Esophagus muscularis mucosa (tissue), 4 donors: ENCODE measurements at regions not wholly inside any gene's neighbourhood (a gene's known extent, or its start where the extent isn't known, plus 50 kb on each side); places are given as distances from the start of the nearest gene placed in this dataset.

Experiments used
- DNase-seq: peaks from one replicate; pipeline ENCODE4 v3.0.0-alpha.2; 2017; ENCODE audit errors: extremely low spot score
- H3K27ac ChIP-seq, 4 donors: fragments of 200-600 bp; sonication (generic); replicated peaks in 1 of 4; 1 replicate in 3 of 4; 2 replicates in 1 of 4; pipeline ENCODE4 v1.5.1; 2016 to 2019; ENCODE audit warnings: mild to moderate bottlenecking in 1 of 4
- H3K27me3 ChIP-seq, 4 donors: fragments of 200-600 bp; sonication (generic); one replicate each; pipeline versions ENCODE4 v1.5.1 to v1.6.0; 2016 to 2019
- H3K36me3 ChIP-seq, 4 donors: fragments of 200-600 bp; sonication (generic); one replicate each; pipeline ENCODE4 v1.5.1; 2016 to 2019
- H3K4me1 ChIP-seq, 4 donors: fragments of 200-600 bp; sonication (generic); one replicate each; pipeline ENCODE4 v1.5.1; 2016 to 2019
- H3K4me3 ChIP-seq, 4 donors: fragments of 200-600 bp; sonication (generic); 1 replicate in 2 of 4; 2 replicates in 2 of 4; pipeline ENCODE4 v1.5.1; 2016 to 2019; ENCODE audit warnings: mild to moderate bottlenecking in 4 of 4, moderate library complexity in 1 of 4
- H3K9me3 ChIP-seq, 4 donors: fragments of 200-600 bp; sonication (generic); 1 replicate in 3 of 4; 2 replicates in 1 of 4; pipeline ENCODE4 v1.5.1; 2016 to 2019
- EP300 ChIP-seq: sonication (generic); formaldehyde crosslinking; IDR thresholded peaks from one replicate; pipeline ENCODE4 v1.6.1; 2017; ENCODE audit warnings: antibody characterized with exemption
- POLR2A ChIP-seq: fragments of 450-650 bp; IDR thresholded peaks from one replicate; pipeline ENCODE4 v1.6.1; 2017; ENCODE audit warnings: antibody characterized with exemption, moderate library complexity, mild to moderate bottlenecking, low read depth
- POLR2AphosphoS5 ChIP-seq, 2 donors: sonication (generic); formaldehyde crosslinking; IDR thresholded peaks; one replicate each; pipeline ENCODE4 v1.6.1; 2017; ENCODE audit warnings: antibody characterized with exemption in 2 of 2
- WGBS: methylation state at CpG from one replicate; pipeline ENCODE4 v1.1.5; 2018; 5-methylcytosine and 5-hydroxymethylcytosine counted together
- intact Hi-C: fragments of 100-400 bp; cut with DNase I; formaldehyde crosslinking; loops from one replicate; pipeline ENCODE4 v1.15.1; 2023
- TF ChIP-seq, protein P1 (sequence below), 3 experiments: fragments of 200-600 bp in 2 of 3; fragments of 450-650 bp in 1 of 3; sonication (generic) in 2 of 3; IDR thresholded peaks; one replicate each; pipeline ENCODE4 v1.5.1; 2017 to 2019; ENCODE audit warnings: antibody characterized with exemption in 3 of 3, mild to moderate bottlenecking in 2 of 3, moderate library complexity in 1 of 3

DNA sequence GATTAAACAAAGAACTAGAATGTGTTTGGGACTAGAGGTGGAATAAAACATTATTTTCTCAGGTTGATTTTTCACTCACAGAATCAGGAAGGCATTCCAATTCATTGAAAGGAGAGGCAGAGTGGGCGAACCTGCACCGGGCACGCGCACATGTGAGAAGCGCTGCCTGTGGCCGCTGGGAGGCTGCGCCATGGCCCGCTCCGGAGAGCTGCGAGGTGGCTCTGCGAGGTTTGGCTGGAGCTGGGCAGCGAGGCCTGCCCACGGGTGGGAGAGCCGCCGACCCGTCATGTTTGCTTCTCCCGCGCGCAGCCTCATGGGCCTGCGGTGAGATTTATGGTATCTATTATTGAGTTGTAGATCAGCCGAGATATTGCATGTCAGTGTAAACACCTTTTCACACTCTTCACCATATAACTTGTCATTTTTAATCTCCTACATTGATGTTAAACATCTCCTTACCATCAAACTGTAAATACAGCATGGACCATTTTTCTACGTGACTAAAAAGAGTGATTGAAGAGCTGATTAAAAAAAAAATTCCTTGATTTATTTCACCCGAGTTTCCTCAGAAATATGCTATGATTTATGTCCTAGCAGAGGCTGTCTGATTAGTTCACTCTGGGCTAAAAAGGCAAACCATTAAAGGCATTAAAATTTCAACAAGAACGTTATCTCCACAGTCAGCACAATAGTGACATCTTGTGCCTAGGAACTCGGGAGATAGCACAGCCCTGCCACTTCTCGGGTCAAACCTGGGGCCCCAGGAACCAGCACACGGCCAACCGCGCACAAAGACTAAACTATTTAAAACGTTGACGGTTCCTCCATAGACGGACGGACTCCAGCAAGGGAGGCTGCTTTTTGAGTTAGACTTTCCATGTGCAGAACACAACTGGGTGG is 96.6 kb upstream of the RNF32 start:
- peaks cover 0 to 13% (median 0%) of the 10 kb centered on the region in 4 donors for H3K9me3 ChIP-seq
- intact Hi-C loops, result no loop called here
- WGBS, result 78% methylated on average over 32 of the region's 33 CpGs

GRCh38 chr7:156540619-156541165 is 99.9 kb upstream of the RNF32 start:
- H3K9me3 ChIP-seq, result no peaks in the 10 kb centered on the region
- no peak for DNase-seq
- H3K36me3 ChIP-seq, result no peaks in the 10 kb centered on the region
- intact Hi-C loops, result no loop called here
- 87% methylated on average over 7 of the region's 7 CpGs for WGBS
- no peaks in the 10 kb centered on the region for H3K27me3 ChIP-seq
- no peak overlapping the region for H3K4me3 ChIP-seq
- TF ChIP-seq, protein P1, sequence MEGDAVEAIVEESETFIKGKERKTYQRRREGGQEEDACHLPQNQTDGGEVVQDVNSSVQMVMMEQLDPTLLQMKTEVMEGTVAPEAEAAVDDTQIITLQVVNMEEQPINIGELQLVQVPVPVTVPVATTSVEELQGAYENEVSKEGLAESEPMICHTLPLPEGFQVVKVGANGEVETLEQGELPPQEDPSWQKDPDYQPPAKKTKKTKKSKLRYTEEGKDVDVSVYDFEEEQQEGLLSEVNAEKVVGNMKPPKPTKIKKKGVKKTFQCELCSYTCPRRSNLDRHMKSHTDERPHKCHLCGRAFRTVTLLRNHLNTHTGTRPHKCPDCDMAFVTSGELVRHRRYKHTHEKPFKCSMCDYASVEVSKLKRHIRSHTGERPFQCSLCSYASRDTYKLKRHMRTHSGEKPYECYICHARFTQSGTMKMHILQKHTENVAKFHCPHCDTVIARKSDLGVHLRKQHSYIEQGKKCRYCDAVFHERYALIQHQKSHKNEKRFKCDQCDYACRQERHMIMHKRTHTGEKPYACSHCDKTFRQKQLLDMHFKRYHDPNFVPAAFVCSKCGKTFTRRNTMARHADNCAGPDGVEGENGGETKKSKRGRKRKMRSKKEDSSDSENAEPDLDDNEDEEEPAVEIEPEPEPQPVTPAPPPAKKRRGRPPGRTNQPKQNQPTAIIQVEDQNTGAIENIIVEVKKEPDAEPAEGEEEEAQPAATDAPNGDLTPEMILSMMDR (IDR thresholded peaks at IDR 0.05), result no peak
- no peak for TF ChIP-seq POLR2AphosphoS5 (IDR thresholded peaks at IDR 0.05)
- H3K4me1 ChIP-seq, result no peaks in the 10 kb centered on the region
- H3K27ac ChIP-seq, result no peak overlapping the region

More for the DNA sequence above, 96.6 kb upstream of the RNF32 start:
- TF ChIP-seq, protein P1 (IDR thresholded peaks at IDR 0.05), result no peak
- Histone ChIP-seq H3K4me1 (no peaks in the 10 kb centered on the region), H3K27ac (no peak overlapping the region), H3K27me3 (no peaks in the 10 kb centered on the region), H3K36me3 (no peaks in the 10 kb centered on the region), H3K4me3 (no peak overlapping the region)
- peak; percentile 84 for DNase-seq

DNA sequence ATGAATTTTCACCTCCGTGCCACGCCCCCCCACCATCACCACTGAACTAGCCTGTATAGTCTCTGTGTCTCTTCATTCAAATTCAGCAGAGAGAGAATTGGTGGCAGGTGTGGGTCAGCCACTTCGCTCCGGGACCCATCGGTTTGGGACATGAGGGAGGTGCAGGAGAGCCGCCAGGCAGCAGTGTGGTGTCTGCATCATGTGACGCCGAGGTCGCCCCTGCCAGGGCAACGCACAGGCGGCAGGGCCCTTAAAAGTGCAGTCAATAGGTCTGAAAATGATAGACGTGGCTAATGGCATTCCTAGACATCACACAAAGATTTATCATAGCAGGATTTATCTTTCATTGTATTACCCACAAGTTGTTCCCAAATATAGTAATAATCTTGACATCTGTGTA is 100.6 kb upstream of the RNF32 start:
- WGBS, result 65% methylated on average over 12 of the region's 12 CpGs
- DNase-seq, result no peak
- Histone ChIP-seq H3K27me3 (no peaks in the 10 kb centered on the region), H3K4me1 (no peaks in the 10 kb centered on the region), H3K27ac (no peak overlapping the region), H3K9me3 (no peaks in the 10 kb centered on the region), H3K4me3 (no peak overlapping the region), H3K36me3 (no peaks in the 10 kb centered on the region)
- intact Hi-C loops, result no loop called here
- TF ChIP-seq, protein P1 (IDR thresholded peaks at IDR 0.05), result no peak
- TF ChIP-seq POLR2A (no peak), POLR2AphosphoS5 (IDR thresholded peaks at IDR 0.05) (no peak), EP300 (no peak)

DNA sequence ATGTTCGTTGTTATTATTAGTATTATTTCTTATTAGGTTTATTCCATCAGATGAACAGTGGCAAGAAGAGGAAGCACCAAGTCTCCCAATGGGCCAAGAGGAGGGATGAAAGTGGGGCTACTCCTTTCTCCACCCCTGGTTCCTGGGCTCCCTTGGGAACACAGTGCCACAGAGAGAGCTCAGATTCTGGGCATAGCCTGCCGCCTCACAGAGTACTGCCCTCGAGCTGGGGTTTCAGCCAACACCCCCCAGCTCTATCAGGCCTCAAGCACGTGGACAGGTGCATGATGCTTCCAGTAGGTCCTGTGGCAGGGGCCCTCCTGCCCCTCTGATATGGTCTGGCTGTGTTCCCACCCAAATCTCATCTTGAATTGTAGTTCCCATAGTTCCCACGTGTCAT is 103.6 kb upstream of the RNF32 start:
- intact Hi-C loops, result no loop called here
- Histone ChIP-seq H3K27me3 (peaks cover 0 to 3% (median 0%) of the 10 kb centered on the region in 4 donors), H3K27ac (no peak overlapping the region), H3K4me3 (no peak overlapping the region), H3K9me3 (no peaks in the 10 kb centered on the region), H3K4me1 (no peaks in the 10 kb centered on the region), H3K36me3 (no peaks in the 10 kb centered on the region)
- 84% methylated on average over 5 of the region's 5 CpGs for WGBS
- no peak for TF ChIP-seq EP300
- no peak for TF ChIP-seq POLR2A
- TF ChIP-seq, protein P1 (IDR thresholded peaks at IDR 0.05), result no peak
- DNase-seq, result peak; percentile 79
